ENCODE measurements at regions not wholly inside any gene's neighbourhood (a gene's known extent, or its start where the extent isn't known, plus 50 kb on each side); places are given as distances from the start of the nearest gene placed in this dataset.
"Not testable (repeated sequence)": the region's sequence is repeated elsewhere in the genome, so short reads cannot be mapped to it uniquely, and the experiment has no call there.

GRCh38 chrX:106356580-106356979, 188.5 kb downstream of the PWWP3B start:
- no peak for DNase-seq (ENCODE audit: low read depth)

GRCh38 chrX:106363214-106363613, 195.1 kb downstream of the PWWP3B start:
- no peak for DNase-seq (ENCODE audit: low read depth)

DNA sequence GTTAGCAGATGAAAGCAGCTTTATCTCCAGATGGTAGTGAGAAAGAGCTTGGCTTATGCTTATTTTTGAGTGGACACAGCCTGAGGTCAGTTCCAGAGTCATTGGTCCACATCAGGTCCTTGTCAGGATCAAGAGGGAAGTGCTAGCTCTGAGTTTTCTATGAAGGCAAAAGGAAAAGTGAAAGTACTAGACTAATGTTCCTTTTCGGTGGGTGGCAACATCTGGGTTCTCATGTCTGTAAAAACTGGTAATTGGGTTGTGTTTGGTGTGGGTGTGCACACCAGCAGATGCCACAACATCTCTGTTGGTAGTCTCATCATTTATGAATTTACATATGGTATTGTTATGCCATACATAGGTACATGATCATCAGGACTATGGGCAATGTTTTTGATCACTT, 210.5 kb downstream of the PWWP3B start:
- DNase-seq (ENCODE audit: low read depth), result no peak

GRCh38 chrX:106391284-106391911, 220.4 kb upstream of the RADX start:
- DNase-seq (ENCODE audit: low read depth), result no peak

DNA sequence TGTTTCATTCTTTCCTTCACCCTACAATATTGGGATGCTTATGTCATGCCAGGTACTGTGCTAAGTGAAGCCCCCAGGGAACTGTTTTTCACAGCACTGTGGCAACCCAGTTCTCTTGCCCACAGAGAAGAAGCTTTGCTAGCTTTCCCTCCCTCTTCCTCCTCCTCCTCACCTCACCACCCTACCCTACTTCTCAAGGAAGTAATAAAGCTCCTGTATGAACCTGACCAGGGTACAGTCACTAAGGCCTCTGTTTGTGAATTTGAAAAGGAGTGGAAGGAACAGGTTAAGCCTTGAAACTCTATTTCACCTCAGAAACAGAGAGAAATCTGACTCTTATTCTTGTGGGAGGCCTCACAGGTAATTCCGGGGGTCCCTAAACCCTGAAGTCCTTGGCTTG, 219.4 kb upstream of the RADX start:
- no peak for DNase-seq (ENCODE audit: low read depth)

DNA sequence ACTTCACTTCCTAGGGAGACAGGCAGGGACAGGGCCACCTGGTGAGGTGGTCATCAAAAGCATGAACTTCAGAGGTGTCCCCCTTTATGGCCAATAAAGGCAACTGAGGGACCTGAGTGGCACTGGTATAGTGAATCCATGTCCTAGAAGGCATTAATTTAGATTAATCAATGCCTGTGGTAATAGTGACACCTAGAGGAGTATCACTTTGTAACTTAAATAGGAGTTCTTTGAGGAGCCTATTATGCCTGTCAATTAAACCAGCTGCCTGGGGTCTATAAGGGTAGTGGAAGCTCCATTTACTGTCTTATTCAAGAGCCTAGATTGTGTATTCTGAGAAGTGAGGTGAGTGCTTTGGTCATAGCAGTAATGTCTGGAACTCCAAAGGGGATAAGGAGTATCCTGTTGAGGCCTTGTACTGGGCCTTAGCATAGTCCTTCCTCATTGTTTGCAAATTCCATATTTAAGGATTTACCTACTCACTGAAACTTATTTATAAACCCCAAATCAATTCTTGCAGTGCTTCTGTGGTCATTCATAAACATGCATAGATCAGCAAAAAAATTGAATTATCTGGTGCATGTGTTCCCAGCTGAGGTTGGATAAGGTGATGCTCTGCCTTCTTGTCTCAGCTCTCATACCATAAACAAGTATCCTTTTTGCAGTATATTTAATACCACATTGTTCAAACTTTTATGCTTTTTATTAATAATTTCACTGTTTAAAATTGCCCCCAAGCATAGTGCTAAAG, 213.8 kb upstream of the RADX start:
- no peak for DNase-seq (ENCODE audit: low read depth)

DNA sequence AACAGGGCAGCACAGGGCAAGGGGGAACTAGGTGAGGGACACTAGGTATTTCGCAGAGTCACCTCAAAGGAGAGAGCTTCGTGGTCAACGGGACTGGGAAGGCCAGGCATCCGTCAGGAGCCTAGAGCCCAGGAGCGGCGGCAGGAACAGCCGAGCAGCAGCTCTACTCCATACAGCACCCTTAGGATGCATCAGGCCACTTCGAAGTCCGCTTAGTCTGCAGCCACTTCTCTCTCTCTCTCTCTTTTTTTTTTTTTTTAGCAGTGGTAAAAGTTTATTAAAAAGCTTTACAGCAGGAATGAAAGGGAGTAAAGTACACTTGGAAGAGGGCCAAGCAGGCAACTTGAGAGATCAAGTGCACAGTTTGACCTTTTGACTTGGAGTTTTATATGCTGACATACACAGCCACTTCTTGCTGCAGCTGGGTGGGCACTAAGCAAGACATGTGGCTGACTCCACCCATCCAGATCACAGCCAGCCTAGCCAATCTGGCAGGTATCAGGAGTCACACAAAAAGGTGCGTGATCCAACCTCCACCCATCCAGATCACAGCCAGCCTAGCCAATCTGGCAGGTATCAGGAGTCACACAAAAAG, 209.7 kb upstream of the RADX start:
- no peak for DNase-seq (ENCODE audit: low read depth)

DNA sequence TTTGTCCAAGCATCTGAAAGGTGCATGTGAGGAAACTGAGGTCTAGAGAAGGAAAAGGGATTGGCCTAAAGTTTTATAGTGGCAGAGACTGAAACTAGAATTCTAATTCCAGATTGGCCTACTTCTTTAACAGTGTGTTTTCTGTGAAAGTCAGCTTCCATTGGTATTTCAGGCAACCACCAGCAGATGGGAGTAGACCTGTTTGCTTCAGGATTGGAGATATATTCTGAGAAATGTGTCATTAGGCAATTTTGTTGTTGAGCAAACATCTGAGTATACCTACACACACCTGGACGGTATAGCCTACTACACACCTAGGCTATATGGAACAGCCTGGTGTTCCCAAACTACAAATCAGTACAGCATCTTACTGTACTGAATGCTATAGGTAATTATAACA, 207.3 kb upstream of the RADX start:
- no peak for DNase-seq (ENCODE audit: low read depth)

GRCh38 chrX:106415276-106415895, 196.4 kb upstream of the RADX start:
- peak; percentile 3 for DNase-seq (ENCODE audit: low read depth)

GRCh38 chrX:106436691-106437090, 175.1 kb upstream of the RADX start:
- no peak for DNase-seq (ENCODE audit: low read depth)

DNA sequence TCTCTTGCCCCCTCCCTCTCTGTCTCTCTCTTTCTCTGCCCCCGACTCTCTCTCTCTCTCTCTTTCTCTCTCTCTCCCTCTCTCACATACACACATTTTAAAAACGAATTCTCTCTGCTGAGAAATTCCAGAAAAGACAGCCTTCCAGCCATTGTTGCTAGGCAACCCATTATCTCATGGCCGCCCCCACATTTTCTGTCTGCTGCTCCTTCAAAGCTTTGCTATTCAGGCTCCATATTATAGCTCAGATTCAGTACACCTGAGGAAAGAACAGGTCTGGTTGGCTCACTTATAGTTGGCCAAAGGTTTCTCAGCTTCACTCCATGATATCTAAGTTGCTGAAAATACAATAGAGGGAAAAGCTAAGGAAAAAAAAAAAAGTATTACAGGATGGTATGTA, 174.4 kb upstream of the RADX start:
- DNase-seq (ENCODE audit: low read depth), result no peak

- no peak for DNase-seq (ENCODE audit: low read depth)
These were observed 161.4 kb upstream of the RADX start for GRCh38 chrX:106450405-106450804.

DNA sequence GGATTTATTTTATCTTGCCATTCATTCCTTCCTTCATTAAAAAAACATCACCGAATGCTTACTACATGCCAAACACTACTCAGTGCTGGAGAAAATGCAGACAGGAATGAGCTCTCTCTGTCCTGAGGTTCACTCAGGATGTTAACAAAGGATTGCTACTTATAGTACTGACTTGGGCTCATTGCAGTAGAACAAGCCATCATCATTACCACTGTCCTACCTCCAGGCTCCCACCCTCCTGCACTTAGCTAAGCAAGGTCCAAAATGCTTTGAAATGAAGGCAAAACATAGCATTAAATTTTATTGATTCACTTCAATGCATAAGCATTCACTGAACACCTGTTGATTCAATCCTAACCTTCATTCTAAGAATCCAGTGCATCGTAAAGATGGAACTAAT, 159.8 kb upstream of the RADX start:
- DNase-seq (ENCODE audit: low read depth), result no peak

- no peak for DNase-seq (ENCODE audit: low read depth)
These were observed 156.8 kb upstream of the RADX start for GRCh38 chrX:106454991-106455390.

DNA sequence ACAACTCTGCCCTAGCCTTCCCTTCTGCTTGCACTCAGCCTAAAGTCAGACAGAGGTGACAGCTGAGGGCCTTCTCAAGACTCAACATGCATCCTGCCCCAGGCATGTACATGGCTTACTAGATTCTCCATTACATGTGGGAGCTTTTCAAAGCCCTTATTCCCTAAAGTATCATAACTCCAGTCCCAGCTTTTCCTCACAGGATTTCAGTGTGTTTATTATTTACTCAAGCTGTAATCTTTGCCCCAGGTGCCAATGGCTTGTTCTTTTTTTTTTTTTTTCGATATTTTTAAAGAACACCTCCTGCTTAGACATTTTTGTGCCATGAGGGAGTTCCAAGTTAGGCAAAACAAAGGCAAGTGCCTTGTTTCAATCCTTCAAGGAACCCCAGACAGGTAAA, 154.0 kb upstream of the RADX start:
- no peak for DNase-seq (ENCODE audit: low read depth)

GRCh38 chrX:106467422-106467821, 144.4 kb upstream of the RADX start:
- no peak for DNase-seq (ENCODE audit: low read depth)

- DNase-seq (ENCODE audit: low read depth), result no peak
These were observed 143.8 kb upstream of the RADX start for GRCh38 chrX:106467943-106468342.

- DNase-seq (ENCODE audit: low read depth), result no peak
These were observed 143.3 kb upstream of the RADX start for GRCh38 chrX:106468433-106468832.

DNA sequence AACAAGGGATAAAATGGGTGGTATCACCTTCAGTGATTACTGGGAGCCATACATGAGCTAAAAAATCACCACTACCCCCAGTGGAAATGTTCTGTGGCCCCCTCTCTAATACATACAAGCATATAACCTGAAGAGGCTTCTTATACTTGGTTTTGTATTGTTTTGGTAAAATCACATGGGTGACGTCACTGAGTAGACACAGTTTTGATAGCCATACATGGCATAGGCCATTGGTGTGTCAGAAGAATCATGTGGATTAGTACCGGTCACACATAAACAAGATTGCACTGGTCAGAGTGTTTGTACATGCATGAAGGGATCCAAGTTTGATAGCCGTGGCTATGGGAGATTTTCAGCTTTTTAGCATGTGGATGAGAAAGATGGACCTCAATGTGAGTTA, 131.9 kb upstream of the RADX start:
- DNase-seq (ENCODE audit: low read depth), result no peak

GRCh38 chrX:106481341-106481740, 130.4 kb upstream of the RADX start:
- DNase-seq (ENCODE audit: low read depth), result peak; percentile 44

GRCh38 chrX:106484233-106484632, 127.5 kb upstream of the RADX start:
- peak; percentile 7 for DNase-seq (ENCODE audit: low read depth)

GRCh38 chrX:106493210-106493816, 118.5 kb upstream of the RADX start:
- DNase-seq (ENCODE audit: low read depth), result not testable (repeated sequence)

Measured in M059J (cell line).